ENCODE measurements at regions not wholly inside any gene's neighbourhood (a gene's known extent, or its start where the extent isn't known, plus 50 kb on each side); places are given as distances from the start of the nearest gene placed in this dataset.

GRCh38 chr7:159253657-159254056 lies 109.0 kb upstream of the VIPR2 start:
- no peak for DNase-seq

GRCh38 chr7:159250471-159250870 lies 105.8 kb upstream of the VIPR2 start:
- DNase-seq: no peak

DNA sequence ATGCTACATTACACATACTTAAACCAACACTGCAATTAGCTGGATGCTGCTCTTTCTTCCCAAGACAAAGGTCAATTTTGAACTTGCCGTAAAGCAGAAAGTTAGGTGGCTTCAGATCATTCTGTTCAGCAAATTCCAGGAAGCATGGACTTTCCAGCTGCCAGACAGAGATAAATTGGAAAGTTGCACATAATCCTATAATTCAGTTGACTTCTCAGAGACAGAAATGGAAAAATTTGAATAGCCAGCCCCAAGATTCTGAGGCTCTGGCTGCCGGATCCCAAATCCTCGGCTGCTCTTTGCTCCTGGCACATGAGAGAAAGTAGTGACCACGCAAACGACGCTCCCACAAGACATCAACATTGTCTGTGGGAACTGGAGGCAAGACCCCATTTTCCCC lies 105.0 kb upstream of the VIPR2 start:
- DNase-seq: no peak

- no peak for DNase-seq
Observed at GRCh38 chr7:159247910-159248309, 103.2 kb upstream of the VIPR2 start.

- DNase-seq: no peak
Observed at GRCh38 chr7:159246702-159247480, 102.2 kb upstream of the VIPR2 start.

DNA sequence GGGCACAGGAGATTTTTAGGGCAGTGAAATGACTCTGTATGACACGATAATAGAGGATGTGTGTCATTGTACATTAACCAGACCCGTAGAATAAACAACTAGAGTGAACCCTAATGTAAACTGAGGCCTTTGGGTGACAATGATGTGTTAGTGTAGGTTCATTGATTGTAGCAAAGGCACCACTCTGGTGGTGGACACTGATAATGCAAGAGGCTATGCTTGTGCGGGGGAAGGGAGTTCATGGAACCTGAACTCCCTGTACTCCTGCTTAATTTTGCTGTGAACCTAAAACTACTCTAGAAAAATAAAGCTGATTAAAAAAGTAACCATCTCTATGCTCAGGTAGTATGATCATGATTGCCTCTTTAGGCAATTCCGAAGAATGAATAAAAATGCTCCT lies 96.3 kb upstream of the VIPR2 start:
- DNase-seq: no peak

DNA sequence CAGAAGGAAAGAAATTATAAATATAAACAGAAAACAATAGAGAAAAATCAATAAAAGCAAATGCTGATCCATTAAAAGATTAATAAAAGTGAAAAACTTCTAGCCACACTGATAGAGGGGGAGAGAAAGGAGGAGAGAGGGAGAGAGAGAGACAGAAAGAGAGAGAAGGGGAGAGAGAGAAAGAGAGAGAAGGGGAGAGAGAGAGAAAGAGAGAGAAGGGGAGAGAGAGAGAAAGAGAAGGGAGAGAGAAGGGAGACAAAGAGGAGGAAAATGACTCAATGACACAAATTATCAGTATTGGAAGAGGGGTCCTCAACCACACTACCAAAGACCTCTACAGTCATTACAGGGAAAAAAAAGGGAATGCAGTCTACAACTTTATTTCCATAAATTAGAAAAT lies 94.4 kb upstream of the VIPR2 start:
- no peak for DNase-seq

DNA sequence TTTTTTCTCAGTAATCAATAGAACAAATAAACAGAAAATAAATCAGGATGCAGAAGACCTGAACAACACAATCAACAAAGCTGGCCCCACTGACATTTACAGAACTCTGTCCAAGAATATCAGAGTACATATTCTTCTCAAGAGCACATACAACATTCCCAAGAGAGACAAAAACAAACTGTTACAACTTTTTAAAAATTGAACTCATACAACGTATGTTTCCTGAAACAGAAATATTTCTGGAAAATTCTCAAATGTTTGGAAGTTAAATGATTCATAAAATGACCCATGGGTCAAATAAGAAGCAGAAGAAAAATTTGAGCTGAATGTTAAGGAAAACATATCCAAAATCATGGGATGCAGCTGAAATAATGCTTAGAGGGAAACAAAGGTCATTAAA lies 93.9 kb upstream of the VIPR2 start:
- DNase-seq: no peak

GRCh38 chr7:159237022-159237653 lies 92.5 kb upstream of the VIPR2 start:
- no peak for DNase-seq

GRCh38 chr7:159231017-159231416 lies 86.3 kb upstream of the VIPR2 start:
- DNase-seq: no peak

GRCh38 chr7:159229683-159230475 lies 85.2 kb upstream of the VIPR2 start:
- DNase-seq: no peak

DNA sequence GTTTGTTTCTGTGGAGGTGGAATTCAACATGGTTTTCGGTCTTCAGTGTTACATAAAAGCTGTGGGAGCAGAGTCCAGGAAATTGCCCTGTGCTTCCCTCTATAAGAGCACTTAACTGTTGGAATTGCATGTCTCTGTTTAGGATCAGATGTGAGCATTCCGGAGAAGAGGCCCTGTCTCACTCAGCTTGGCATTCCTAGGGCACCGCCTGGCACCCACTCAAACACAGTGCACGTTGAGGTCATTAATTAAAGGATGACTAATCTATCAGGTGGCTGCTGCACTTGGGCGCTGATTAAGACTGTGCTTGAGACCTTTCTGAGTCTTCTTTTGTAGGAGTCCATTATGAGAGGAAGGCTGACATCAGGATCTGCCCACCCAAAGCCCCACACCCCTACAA lies 82.8 kb upstream of the VIPR2 start:
- no peak for DNase-seq

- DNase-seq: no peak
Observed at GRCh38 chr7:159226011-159226702, 81.5 kb upstream of the VIPR2 start.

- no peak for DNase-seq
Observed at GRCh38 chr7:159218607-159219006, 73.9 kb upstream of the VIPR2 start.

GRCh38 chr7:159218170-159218569 lies 73.5 kb upstream of the VIPR2 start:
- DNase-seq: no peak

DNA sequence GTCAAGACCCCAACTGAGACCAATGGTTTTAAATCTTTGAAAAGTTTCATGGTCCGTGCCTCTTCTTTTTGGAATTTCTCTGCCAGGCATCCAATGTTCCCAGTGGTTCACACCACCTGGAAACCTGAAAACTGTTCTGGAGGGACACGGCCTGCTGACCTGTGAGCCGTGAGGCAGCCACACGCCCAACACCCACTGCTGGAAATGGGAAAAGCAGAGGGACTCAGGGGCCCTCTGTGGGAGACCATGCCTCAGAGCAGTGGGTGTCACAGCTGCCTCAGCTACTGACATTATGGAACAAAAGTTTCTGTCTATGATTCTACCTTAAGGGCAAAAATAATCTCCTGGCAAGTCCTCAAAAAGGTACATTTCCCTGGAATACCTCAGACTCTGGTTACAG lies 70.4 kb upstream of the VIPR2 start:
- no peak for DNase-seq

DNA sequence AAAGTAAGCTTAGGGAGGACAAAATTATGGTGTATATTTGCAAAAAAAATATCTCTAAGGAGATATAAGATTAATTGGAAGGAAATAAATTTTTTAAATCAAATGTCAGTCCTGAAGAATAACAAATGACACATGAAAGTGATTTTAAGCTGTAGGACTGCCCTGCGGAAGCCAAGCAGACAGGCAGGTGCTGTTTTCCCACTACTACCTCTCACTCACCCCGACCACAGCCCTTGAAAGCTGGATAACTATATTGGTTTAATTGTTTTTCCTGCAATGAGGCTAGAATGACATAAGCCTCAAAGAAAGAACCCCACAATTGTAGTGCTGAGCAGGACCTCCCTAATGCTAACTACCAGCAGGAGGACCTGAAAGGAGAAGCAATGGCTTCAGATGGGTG lies 68.6 kb upstream of the VIPR2 start:
- DNase-seq: no peak

DNA sequence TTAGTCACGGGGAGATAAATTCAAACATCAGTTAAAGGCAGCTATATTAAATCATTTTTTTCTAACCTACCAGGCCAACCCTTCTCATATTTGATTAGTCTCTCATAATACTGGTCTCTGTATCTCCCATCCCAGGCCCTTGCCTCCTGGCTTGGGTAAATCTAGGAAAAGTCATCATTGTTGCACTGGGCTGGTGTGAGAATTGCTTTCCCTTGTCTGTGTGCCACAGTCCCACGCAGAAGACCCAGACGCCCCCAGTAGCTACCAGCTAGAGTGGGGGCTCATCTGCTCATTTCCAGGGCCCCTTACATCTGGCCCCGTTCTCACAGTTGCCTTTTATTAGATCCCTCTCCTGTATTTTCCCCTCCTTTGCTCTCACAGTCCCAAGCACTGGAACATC lies 67.6 kb upstream of the VIPR2 start:
- no peak for DNase-seq

DNA sequence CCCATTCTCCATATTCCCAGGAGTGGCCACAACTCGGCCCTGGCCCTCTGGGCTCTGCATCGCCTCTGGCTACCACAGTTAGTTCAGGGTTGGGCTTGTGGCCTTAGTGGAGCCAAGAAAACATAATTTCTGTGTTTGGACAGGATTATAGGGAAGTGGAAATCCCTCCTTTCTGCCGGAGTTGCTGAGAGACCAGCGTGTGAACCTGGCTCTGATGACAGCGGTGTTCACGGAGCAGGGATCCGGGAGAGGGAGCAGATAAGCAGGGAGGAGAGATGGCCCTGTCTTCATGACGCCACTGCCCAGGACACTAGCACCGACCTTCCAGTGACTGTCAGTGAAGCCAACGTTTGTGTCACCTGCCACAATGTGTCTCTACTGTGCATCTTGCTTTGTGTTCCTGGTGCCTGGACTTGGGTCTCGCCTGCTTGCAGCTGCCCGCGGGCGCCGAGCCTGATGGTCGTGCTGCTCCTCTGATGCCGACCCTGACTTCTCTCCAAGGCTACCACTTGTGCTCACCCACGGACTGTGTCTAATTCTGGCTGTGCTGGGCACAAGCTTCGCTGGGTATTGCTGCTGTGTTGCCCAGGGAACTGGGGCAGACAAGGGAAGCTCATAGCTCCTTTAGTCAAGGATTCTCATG lies 67.0 kb upstream of the VIPR2 start:
- no peak for DNase-seq

GRCh38 chr7:159210581-159211235 lies 66.0 kb upstream of the VIPR2 start:
- no peak for DNase-seq

- no peak for DNase-seq
Observed at GRCh38 chr7:159209429-159209828, 64.8 kb upstream of the VIPR2 start.

DNA sequence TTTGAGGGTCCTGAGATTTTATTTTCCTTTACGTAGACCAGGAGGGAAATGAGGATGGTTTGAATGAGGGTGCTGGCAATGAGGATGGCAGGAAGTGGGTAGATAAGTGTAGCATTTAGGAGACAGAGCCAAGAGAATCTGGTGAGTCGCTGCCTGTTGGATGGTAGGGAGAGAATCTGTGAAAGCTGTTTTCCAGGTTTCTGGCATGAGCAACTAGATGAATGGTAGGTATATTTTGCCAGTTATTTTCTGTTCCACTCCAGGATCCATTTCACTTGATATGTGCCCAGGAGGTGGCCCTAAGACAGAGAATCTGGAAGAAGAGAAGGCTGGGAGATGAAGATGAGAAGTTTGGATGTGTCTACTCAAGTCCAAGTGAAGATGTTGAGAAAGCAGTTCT lies 63.3 kb upstream of the VIPR2 start:
- no peak for DNase-seq

All from NCI-H526 (cell line).